Posterior vena cava (tissue), 2 donors: ENCODE measurements at regions not wholly inside any gene's neighbourhood (a gene's known extent, or its start where the extent isn't known, plus 50 kb on each side); places are given as distances from the start of the nearest gene placed in this dataset.
"Not testable (repeated sequence)": the region's sequence is repeated elsewhere in the genome, so short reads cannot be mapped to it uniquely, and the experiment has no call there.

Experiments
- DNase-seq: peaks from one replicate; pipeline ENCODE4 v3.0.0-alpha.2; 2020; ENCODE audit warnings: low spot score
- intact Hi-C, 2 donors: fragments of 100-400 bp; cut with DNase I; formaldehyde crosslinking; loops; one replicate each; pipeline versions ENCODE4 v1.14.1 to v1.14.2; 2022 to 2023
- donor health status: DM: yes; HTN: yes; CAD: no.
- donor health status: DM: yes; HTN: yes; CAD: no.

DNA sequence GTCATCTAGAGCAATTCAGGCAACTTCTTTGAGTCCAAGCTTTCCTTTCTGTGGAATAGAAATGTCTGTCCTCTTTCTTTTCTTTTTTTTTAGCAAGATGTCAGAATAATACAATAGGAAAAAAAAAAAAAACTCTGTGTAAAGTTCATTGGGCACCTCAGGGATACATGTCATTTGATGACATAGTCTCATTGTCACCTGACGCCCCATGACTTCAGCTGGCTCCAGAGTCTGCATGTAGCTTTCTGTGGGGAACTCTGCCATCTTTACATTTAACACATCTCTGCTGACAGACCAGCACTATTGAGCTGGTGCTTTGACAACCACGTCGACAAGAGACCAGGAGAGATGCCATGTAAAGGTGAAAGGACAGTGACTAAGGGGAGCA, 172.5 kb upstream of the KLF7 start:
- intact Hi-C loops = loop anchor here in 1 of 2 donors (10.0 kb wide), 2 partner anchors 83 to 173 kb away; partner anchors contain the start of gene KLF7

DNA sequence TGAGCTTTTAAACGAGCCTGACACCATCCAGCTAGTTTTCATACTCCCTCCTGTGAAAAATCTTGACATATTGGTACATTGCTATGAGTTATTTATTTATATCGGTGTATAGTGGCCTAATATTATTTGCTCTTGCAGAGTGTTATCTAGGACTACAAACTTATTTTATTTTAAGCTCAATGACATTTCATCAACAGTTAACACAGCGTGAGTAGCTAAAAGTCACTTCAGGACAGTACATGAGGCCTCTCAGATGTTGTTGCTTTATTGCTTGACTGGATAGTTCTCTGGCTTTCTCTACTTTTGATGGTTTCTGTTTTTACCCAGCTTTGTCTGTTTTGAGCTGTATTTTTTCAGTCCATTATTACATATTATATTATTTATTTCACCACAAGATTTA, 172.9 kb upstream of the KLF7 start:
- no peak for DNase-seq
- intact Hi-C loops = loop anchor here in 1 of 2 donors (10.0 kb wide), 2 partner anchors 84 to 174 kb away; partner anchors contain the start of gene KLF7

More for the DNA sequence above, 172.5 kb upstream of the KLF7 start:
- no peak for DNase-seq

DNA sequence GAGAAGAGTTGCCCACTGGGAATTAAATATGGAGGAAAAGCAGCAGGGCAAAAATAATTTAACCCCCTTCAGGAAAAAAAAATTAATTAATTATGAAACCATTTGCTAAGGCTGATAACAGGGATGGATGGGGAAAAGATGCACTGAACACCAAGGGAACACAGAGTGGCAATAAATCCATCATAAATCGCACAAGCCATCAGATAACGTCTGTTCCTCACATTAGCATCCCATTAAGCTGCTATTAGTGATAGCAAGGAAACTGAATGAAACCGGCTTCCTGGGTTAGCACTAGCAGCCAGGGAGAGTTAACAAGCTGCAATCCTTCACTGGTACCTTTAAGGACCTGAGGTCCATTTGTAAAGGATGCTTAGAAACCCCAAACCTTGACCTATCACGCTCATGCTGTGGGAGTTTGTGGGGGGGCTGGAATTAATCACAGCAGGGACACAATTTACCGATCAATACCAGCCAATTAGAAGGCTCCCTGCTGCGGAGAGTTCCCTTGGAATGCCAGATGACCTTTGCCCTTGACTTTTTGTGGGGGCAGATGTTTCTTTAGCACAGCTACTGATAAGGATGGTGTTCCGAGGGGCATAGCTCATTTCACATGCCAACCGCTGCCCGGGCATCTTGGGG, 175.5 kb upstream of the KLF7 start:
- intact Hi-C loops = no loop called here

DNA sequence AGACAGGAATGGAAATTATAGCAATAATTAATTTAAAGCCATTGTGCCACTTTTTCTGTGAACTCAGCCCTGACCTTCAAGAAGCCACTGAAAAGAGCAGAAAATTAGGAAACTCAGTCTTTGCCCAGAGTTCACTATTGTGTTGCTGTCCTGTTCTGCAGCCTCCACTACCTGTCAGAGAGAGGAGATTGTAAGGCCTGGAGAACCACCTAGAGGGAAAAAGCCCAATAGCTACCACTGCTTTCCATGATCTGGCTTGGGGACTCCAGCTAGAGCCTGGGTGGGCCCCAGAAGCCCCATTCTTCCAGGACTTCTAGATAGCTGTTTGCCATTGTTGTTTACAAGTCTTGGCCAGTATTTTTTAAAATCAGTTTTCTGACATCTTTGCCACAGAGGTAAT, 176.1 kb upstream of the KLF7 start:
- intact Hi-C loops = no loop called here
- DNase-seq = no peak

More for the DNA sequence above, 175.5 kb upstream of the KLF7 start:
- no peak for DNase-seq

DNA sequence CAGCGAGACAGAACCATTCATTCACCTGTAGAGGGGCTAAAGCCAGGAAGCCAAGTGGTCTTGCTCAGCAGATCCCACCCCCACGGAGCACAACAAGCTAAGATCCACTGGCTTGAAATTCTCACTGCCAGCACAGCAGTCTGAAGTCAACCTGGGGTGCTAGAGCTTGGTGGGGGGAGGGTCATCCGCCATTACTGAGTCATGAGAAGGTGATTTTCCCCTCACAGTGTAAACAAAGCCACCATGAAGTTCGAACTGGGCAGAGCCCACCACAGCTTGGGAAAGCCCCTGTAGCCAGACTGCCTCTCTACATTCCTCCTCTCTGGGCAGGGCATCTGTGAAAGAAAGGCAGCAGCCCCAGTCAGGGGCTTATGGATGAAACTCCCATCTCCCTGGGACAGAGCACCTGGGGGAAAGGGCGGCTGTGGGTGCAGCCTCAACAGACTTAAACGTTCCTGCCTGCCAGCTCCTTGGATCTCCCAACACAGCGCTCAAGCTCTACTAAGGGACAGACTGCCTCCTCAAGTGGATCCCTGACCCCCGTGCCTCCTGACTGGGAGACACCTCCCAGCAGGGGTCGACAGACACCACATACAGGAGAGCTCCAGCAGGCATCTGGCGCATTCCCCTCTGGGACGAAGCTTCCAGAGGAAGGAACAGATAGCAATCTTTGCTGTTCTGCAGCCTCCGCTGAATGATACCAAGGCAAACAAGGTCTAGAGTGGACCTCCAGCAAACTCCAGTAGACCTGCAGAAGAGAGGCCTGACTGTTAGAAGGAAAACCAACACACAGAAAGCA, 179.0 kb upstream of the KLF7 start:
- intact Hi-C loops = not testable (repeated sequence)

DNA sequence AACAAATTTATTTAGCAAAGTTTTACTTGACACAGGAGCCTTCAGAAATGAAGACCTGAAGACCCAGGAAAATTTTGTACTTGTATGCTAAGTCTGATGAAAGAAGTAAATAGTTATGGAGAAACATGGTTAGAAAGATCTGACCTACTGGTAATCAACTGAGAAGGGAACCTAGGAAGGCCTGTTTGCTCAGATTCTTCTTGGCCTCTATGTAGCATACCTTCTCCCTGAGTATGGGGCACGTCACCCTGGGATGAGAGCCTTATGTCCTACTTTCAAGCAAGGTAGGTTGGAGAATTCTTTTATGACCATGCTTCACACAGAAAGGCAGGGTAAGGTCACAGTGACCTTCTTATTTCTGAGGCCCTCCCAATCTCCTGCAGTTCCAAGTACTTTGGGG, 178.6 kb upstream of the CREB1 start:
- DNase-seq = no peak
- intact Hi-C loops = loop anchor here in 1 of 2 donors (10.0 kb wide), 1 partner anchor 366 kb away; no protein-coding TSS in a partner anchor

More for the DNA sequence above, 179.0 kb upstream of the KLF7 start:
- not testable (repeated sequence) for DNase-seq

DNA sequence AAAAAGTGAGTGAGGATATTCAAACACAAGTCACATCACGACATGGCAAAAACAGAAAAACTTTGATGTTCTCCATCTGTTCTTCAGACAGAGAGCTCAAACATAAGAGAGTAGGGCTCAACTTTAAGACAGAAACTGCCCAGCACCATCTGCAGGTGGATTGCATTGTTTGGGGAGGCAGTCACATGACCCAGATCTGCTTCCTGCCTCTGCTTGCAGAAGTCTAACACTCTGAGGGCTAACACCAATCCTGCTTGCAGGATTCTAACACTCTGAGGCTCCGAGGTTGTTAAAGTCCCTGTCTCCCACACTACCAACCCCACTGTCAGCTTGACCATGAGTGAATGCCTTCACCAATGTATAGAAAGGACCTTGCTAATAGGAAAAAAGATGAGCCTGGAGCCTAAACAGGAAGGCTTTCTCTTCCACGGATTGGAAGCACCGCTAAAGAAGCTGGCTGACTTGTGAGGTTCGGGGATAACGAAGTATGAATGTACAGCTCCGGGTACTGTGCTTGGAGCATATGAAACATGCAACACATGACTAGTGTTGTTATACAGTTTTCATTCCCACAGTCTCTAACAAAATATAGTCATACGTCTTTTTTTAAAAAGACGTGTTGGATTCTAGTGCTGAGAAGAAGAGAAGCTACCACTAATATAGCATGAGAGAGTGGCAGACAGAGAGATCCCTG, 176.6 kb upstream of the CREB1 start:
- no peak for DNase-seq
- intact Hi-C loops = loop anchor here in 1 of 2 donors (10.0 kb wide), 1 partner anchor 368 kb away; no protein-coding TSS in a partner anchor

DNA sequence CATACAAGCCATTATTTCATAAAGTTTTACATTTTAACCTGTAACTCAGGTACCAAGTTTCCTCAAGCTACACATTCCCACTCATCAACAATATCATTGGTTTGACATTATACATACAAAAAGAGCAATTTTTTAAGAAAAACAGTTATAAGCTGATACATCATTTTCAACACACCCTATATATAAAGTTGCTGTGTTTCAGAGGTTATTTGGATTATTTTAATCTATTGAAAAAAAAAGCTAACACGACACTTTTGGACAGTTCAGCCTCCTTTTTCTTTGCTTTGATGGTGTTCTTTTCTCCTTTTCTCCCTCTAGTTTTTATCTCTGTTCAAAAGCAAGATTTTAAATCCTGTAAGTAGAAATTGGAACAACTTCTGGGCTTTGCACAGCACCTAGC, 175.9 kb upstream of the CREB1 start:
- no peak for DNase-seq
- intact Hi-C loops = loop anchor here in 1 of 2 donors (10.0 kb wide), 1 partner anchor 369 kb away; no protein-coding TSS in a partner anchor

DNA sequence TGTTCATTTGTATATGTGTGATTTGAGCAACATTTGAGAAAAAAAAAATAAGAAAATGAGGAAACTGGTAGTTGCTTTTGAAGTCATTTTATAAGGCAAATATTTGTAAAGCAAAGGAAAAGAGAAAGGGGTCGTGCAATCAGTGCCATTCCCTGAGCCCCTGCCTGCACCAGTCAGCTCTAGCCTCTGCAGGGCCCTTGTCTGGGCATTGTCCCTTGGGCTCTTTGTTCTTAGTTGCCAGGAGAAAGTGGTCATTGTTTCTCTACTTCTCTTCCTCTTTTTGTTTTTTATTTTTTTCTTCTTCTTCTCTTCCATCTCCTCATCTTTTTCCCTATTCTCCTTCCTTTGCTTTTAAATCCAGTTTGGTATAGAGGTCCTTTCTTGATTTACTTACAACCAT, 175.3 kb upstream of the CREB1 start:
- DNase-seq = no peak
- intact Hi-C loops = loop anchor here in 1 of 2 donors (10.0 kb wide), 1 partner anchor 370 kb away; no protein-coding TSS in a partner anchor

DNA sequence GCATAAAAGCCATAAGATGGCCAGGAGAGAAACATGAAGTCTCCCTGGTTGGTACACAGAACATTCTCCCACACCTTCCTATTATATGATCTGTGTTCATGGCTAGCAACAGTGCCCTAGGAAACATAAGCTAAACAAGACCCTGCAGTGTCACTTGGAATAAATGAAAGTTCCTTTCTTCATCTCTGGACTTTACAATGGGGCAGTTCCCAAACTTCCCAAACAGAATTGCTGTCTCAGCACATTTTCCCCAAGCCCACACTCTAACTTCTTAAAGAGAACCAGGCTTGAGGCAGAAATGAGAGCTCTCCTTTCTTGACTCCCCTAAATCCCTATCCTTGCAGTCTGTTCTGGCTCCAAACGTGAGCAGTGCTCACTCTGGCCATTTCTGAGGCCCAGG, 173.2 kb upstream of the CREB1 start:
- intact Hi-C loops = loop anchor here in 1 of 2 donors (10.0 kb wide), 1 partner anchor 372 kb away; no protein-coding TSS in a partner anchor
- no peak for DNase-seq

DNA sequence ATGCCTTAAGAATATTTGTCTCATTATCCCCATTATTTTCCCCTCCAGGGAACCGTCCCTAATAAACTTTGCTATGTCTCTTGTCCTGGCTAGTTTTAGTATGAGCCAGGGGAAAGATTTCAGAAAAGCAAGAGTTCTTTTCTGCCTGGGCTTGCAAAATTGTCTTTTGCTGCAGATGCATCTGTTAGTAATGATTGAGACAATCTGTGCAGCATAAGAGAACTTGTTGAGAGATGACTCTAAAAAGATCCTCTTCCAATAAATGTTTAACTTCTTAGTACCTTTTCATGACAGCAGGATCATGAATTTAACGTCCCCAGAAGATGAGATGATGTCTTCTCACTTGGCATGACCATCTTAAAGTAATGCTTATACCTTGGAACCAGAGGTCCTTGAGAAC, 172.5 kb upstream of the CREB1 start:
- no peak for DNase-seq
- intact Hi-C loops = loop anchor here in 1 of 2 donors (10.0 kb wide), 1 partner anchor 372 kb away; no protein-coding TSS in a partner anchor

DNA sequence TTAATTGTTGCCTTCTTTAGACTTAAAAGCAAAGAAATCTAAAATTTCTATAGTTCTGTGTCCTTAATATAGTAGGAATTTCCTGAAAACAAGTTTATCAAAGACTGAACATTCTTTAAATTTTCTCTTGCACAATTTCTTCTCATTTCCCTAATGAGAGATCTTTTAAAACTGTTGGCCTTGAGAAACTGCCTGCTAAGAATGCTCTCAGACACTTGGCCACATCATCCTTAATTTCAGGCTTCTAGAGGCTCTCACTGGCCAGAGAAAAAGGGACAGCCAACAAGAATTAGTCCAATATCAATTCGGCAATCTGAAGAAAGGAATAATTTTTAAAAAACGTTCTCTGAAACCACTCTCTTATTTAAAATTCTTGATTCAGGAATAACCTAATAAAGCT, 167.0 kb upstream of the CREB1 start:
- intact Hi-C loops = no loop called here

DNA sequence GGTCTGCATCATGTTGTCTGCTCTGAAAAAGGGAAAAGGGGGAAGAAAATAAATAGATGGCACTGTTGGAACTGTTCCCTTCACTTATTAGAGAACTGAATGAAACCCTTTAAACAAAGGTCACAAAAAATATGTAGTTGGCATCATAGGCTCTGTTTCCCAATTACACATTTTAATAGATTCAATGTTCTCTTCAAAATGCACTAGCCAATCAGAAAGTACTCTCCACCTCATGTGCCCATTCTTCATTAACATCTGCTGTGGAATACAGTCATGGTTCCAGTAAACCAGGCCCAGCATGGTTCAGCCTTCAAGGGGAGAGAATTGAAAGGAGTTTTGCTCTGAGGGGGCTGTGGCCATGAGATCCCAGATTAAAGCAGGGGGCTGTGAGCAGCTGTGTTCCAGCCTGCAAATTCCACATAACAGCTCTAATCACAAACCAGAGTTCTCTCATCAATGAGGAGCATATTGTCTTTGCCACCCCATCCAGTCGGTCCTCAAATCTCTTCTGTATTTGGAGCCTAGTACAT, 165.9 kb upstream of the CREB1 start:
- intact Hi-C loops = no loop called here
- DNase-seq = no peak

More for the DNA sequence above, 167.0 kb upstream of the CREB1 start:
- no peak for DNase-seq

DNA sequence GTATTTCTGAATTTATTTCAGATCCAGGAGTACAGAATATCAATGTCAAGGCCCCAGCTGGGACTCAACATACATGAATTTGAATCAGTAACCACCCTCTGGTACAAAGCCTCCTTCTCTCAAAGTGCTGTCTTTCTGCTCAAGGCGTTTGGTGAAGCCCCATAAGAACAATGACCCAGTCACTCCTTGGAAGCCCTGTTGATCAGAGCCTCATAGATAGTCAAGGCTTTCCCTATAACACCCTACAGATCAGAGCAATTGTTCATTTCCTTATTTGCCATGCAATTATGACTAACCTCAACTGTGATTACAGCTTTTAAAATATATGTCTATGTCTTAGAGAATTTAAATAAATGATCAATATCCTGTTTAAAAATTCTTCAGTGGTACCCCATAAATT, 159.1 kb upstream of the CREB1 start:
- DNase-seq = no peak
- intact Hi-C loops = no loop called here

DNA sequence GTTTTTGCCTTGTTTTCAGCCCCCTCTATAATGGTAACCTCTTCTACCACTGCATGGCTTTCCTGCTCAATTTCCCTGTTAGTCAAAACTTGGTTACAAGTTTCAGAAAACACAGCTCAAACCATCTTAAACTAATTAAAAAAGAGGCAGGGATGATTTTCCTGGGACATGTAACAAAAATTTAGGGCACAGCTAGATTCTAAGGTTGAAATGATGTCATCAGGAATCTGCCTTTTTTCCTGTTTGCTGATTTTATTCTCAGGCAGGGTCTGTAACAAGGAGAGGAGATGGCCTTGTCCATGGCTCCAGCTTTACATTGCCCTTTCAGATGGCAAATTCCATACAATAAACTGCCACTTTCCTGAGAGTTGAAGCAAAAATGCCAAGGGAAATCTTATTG, 157.9 kb upstream of the CREB1 start:
- intact Hi-C loops = no loop called here

DNA sequence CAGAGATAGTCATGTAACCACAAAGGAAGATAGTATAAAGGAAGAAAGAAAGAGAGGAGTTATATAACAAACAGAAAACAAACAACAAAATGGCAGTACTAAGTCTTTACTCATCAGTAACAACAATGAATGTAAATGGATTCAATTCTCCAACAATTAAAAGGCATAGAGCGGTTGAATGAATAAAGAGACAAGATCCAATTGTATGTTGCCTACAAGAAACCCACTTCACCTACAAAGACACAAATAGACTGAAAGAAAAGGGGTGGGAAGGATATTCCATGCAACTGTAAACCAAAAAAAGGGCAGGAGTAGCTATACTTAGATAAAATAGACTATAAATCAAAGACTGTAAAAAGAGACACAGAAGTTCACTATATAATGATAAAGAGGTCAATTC, 157.3 kb upstream of the CREB1 start:
- no peak for DNase-seq
- intact Hi-C loops = no loop called here

More for the DNA sequence above, 157.9 kb upstream of the CREB1 start:
- no peak for DNase-seq

DNA sequence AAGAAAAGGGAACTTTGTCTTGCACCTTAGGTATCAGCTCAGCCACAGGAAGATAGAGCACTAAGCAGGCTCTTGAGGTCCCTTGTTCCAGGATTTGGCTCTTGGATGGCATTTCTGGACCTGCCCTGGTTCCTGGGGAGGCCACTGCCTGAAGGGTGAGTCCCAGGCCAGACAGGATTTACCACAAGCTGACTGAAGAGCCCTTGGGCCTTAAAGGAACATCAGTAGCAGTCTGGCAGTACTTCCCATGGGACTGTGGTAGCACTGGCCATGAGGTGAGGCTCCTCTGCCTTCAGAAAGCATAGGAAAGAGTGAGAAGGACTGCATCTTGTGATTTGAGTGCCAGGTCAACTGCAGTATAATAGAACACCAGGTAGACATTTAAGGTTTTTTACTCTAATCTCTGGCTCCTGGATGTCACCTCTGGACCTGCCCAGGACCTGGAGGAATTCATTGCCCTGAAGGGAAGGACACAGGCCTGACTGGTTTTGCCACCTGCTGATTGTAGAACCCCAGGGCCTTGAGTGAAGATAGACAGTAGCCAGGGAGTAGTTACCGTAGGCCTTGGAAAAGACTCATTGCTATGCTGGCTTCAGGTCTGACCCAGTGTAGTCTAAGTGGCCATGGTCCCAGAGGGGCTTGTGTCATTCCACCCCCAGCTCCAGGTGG, 154.4 kb upstream of the CREB1 start:
- intact Hi-C loops = no loop called here
- no peak for DNase-seq

DNA sequence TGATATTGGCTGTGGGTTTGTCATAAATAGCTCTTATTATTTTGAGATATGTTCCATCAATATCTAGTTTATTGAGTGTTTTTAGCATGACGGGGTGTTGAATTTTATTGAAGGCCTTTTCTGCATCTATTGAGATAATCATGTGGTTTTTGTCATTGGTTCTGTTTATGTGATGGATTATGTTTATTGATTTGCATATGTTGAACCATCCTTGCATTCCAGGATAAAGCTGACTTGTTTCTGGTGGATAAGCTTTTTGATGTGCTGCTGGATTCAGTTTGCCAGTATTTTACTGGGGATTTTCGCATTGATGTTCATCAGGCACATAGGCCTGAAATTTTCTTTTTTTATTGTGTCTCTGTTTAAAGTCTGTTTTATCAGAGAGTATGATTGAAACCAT, 151.1 kb upstream of the CREB1 start:
- intact Hi-C loops, DNase-seq: not testable (repeated sequence)

DNA sequence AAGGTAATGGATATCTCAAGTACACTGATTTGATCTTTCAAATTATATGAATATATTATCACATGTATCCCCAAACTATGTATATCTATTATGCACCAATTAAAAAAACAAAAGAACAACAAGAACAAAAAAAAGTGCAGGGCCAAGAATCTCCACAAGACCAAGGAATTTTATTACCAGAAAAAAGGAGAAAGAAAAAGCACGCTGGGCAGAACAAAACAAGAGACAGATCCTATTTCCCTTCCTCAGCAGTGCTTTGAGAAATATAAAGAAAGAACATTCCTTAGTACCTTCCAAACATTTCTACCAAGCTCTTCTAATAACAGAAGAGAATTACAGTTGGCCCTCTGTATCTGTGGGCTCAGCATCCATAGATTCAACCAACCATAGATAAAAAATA, 144.7 kb upstream of the CREB1 start:
- intact Hi-C loops = no loop called here

More for the DNA sequence above, 144.7 kb upstream of the CREB1 start:
- DNase-seq = no peak
